B cell (primary cell): ENCODE measurements at regions not wholly inside any gene's neighbourhood (a gene's known extent, or its start where the extent isn't known, plus 50 kb on each side); places are given as distances from the start of the nearest gene placed in this dataset.

Source experiments
- EZH2 ChIP-seq: IDR thresholded peaks from 2 replicates; pipeline ENCODE4 v1.6.1; 2012; ENCODE audit warnings: borderline replicate concordance, low read depth, mild to moderate bottlenecking, moderate library complexity, low read length; ENCODE audit not compliant: insufficient read depth, poor library complexity, severe bottlenecking
- TF ChIP-seq, protein P1 (sequence below): fragments of 200-600 bp; IDR thresholded peaks from one replicate; pipeline ENCODE4 v1.8.0; 2022; ENCODE audit warnings: antibody characterized with exemption, mild to moderate bottlenecking

DNA sequence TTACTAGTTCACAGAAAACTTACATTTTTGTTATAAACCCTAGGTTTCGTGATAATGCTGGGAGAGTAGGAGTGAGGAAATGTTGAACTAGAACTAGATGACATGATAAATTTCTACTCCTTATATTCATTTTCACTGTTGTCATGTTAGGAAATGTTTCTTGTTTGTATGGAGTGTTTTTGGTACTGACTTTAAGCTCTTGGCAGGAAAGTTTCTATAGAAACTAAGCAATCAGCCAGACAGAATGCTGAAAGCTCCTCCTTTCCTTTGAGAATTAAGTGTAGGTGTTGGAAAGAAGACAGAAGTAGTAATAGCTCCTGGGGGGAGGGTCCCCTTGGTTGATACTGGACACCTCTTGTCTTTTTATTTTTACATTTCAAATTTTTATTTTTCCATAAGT, 309.8 kb downstream of the MAP2K4 start:
- TF ChIP-seq, protein P1, sequence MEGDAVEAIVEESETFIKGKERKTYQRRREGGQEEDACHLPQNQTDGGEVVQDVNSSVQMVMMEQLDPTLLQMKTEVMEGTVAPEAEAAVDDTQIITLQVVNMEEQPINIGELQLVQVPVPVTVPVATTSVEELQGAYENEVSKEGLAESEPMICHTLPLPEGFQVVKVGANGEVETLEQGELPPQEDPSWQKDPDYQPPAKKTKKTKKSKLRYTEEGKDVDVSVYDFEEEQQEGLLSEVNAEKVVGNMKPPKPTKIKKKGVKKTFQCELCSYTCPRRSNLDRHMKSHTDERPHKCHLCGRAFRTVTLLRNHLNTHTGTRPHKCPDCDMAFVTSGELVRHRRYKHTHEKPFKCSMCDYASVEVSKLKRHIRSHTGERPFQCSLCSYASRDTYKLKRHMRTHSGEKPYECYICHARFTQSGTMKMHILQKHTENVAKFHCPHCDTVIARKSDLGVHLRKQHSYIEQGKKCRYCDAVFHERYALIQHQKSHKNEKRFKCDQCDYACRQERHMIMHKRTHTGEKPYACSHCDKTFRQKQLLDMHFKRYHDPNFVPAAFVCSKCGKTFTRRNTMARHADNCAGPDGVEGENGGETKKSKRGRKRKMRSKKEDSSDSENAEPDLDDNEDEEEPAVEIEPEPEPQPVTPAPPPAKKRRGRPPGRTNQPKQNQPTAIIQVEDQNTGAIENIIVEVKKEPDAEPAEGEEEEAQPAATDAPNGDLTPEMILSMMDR = no peak
- TF ChIP-seq EZH2 = no peak
